HG03039 (cell line): ENCODE measurements at regions not wholly inside any gene's neighbourhood (a gene's known extent, or its start where the extent isn't known, plus 50 kb on each side); places are given as distances from the start of the nearest gene placed in this dataset.

ENCODE experiments used
- ATAC-seq: cut with Tn5 transposase; IDR thresholded peaks from one replicate; pipeline ENCODE4 v1.9.1; 2021; ENCODE audit warnings: mild to moderate bottlenecking, moderate library complexity; ENCODE audit not compliant: unreplicated experiment

DNA sequence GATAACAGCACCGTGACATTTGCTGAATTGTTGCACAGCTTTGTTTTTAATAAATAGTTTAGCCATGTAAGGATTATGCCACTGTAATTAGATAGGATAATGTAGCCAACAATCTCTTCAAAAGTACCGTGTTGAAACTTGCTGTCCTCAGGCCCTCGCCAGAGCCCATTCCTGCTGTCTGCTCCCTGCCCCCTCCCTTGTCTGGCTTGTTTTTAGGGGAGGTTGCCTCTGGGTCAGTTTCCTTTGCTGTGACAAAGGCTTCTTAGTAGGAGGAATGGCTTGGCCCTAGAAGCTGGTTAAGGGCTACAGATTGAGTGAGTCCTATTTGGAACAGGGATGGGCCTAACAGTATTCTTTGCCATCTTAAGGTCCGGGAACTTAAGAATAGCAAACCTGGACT lies 107.9 kb downstream of the LMO4 start:
- ATAC-seq, result no peak

DNA sequence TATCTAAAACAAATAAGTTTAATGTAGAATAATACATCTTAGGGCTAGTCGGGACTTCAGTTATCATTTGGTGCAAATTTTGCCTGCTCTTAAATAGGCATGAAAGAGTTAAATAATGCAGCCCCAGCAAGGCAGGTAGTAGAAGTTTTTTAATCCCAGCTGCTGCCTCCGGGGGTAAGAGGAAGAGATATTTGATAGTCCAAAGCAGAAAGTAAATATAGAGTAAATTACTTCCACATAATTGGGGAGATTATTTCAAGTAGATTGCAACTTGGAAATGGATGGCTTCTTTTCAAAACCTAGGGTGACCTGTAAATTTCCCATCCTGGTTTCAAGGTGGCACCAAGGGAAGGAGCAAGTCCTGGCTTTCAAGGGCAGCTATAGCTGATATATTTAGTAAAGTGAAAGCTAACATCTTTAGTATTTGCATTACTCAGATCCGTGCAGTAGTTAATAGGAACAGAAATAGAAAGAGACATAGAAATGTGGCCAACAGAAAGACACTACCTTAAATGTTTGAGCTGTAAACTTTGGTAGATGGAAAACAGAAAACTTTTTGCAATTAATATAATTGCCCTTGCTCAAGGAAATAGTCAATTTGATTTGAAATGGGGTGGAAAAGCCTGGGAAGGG lies 109.1 kb downstream of the LMO4 start:
- no peak for ATAC-seq

DNA sequence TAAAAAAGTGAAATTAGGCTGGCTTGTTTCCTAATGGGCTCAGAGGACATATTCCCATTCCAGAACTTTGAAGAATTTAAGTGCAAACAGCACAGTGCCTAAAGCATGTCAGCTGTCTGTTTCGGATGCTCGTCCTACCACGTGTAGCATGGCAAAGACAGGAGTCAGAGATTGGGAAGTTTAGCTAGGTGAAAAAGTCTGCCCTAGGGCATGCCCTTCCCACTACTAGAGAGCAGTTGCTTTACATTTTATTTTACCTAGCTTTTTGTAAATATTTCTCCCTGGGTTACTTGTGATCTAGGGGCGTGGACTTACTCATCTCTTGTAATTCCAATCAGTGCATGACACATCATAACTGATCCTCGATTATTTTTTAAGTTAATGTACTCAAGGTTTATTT lies 111.1 kb downstream of the LMO4 start:
- ATAC-seq, result no peak

DNA sequence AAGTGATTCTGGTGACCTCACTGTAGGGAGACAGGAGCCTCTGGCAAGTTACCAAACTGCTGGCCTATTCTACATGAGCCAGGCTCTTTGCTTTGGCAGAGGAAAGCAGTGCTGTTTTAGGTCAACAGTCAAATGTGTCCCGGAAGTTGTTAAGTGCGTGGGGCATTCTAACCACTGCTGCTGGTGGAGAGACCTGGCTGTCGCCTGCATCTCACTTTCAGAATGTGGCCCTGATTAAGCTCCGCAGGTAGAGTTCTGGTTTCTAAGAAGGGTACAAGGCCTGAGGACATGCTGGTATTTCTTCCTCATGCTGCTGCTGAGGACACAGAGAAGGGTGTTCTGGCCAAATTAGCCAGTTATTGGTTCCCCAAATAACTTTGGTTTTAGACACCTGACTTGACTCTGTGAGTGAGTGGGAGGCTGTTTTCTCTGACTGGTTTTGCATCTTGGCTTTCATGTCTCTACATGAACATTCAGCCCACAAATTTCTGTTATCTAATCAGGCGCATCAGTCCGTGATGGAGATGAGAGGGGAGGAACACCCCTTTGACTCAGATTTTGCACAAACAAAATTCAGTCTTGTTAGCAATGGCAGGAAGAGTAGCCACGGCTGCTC lies 120.8 kb downstream of the LMO4 start:
- peak; percentile 86 for ATAC-seq

DNA sequence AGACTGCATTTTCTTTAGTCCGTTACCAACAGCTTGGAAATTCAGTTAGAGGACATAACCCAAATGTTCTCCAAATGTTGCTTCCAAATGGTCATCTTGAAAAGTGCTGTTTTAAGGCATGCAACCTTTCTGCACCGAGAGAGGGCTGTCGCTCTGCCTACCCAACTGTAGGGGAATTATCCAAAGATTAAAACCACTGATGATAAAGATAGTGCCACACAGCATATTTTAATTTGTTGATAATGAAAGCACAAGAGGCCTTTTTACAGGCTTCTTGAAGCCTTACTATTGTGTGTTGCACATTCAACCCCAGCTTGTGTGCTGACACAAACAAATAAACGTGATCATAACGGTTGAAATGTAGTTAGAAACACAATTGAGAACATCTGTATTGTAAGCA lies 121.5 kb downstream of the LMO4 start:
- no peak for ATAC-seq

DNA sequence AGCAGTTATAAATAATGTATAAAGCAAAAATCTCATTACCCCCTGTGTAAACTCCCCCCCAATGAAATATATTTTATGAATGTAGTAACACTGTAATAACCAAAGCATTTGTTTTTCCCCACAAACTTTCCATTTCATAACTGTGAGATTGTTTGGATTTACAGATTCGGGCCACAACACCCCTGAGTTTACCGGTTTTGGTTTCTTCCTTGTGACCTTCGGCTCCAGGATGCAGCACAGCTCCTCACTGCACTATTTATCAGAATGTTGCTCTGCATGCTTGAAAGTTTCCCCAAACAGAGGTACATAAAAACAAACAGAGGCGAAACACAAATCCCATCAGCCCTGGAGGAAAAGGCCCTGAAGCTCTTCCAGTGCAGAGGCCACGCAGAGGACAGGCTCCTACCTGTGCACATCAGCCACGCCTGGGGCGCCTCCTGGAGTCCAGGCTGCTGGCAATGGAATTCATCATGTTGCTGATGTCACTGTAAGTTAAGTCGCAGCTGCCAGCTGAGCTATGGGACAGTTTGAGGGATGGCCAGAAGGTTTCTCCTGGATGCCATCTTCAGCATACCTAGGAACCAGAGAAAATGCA lies 122.0 kb downstream of the LMO4 start:
- ATAC-seq, result no peak

DNA sequence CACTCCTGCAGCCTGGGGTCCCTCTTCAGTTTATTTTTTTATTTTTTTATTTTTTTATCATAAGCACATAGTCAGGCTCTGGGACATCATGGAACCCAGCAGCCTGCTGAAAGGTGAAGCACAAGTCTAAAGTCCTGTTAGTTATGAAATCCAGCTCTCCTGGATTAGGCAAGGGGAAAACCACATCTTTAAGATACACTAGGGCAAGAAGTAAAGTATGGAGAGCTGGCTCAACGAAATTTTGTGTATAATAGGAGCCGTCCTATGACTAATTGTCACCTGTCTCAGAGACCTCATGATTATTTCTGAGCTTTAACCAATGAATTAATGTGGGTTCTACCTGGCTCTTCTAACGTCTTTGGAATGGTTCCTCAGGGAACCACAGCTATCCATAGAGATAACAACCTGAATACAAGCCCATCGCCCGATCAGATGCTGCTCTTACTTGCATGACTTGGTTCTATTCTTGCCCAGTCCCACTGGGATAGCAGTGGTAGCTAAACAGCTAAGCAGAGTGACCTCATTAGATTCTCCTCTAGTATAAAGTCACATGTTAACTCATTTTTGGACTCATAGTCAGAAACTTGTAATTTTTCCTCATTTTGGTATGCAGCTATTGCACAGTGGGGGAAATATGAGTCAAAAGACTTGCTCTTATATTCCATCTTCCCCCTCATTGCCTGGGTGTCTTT lies 122.7 kb downstream of the LMO4 start:
- ATAC-seq, result no peak

DNA sequence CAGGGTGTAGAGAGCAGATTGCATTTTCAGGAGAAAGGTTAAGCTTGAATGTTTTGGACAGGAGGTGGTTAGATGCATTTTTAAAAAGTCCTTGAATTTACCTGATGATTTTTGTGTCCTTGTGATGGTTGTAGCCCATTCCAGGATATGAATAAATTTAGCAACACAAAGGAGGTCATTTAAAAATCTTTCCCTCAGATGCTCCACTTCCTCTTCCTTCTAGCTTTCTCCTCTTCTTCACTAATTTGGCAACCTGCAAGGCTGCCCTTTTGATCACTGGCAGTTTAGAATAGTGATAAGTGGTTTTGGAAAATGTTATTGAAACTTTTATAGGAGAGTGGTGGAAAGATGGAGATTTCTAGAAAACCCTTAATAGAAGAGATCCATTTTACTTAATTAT lies 124.0 kb downstream of the LMO4 start:
- no peak for ATAC-seq

DNA sequence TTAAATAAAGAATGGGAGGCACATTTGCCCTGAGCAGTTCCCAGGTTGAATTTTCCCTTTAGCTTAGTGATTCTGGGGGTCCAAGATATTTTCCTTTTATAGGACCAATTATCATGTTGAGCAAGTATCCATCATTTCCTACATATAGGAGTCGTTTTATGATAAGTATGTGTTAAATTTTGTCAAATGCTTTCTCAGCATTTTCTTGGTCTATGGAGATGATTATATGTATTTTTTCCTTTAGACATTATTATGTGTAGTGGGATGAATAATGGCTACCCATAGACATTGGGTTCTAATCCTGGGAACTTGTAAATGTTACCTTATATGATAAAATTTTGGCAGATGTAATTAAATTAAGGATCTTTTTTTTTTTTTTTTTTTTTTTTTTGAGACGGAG lies 128.7 kb downstream of the LMO4 start:
- no peak for ATAC-seq

DNA sequence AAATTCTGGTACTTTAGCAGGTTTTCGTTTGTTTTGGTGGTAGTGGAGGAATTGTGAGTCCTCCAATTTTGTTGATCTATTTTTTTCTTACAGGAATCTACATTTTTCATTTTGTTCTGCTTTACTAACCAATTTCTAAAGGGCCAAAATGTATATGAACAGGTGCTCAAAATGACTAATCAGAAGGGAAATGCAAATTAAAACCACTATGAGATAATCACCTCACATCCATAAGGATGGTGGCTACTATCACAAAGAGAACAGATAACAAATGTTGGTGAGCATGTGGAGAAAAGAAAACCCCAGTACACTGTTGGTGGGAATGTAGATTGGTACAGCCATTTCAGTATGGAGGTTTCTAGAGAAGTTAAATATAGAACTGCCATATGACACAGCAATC lies 134.2 kb downstream of the LMO4 start:
- ATAC-seq, result no peak

DNA sequence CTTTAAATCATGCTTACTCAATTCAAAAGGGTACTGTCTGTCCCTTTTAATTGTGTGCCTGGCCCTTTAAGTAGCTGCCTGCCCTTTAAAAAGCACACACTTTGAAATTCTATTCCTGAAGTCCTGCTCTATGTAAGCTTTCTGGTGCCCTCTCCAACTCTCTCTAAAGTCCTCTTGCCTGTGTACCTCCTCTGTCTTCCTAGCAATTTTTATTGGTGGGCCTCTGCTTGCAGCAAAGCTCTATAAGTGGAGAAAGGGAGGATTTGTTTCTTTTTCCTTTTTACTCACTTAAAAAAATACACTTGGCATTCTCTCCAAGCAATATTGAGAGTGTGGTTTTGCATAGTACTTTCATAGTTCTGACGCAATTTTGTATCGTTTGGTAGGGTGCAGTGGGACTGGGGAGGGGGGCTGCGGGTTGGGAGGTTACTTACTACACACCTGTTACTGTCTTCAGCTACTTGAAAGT lies 135.4 kb downstream of the LMO4 start:
- peak; percentile 76 for ATAC-seq

DNA sequence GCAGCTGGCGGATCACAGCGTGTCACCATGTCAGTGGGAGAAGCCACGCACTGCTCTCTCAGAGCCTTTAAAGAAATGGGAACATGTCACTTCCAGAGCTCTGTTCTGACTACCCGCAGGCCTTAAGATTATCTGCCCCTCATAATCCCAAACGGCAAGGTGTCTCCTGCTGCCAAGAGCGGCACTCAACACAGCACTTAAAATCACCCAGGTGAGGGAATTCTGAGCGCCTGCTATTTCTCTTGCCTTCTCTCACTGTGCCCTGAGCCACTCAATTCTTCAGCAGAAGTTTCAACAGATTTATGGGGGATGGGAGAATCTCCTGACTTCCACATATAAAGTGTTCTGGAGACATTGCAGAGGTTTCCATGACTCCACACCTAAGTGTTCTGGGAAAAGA lies 137.9 kb downstream of the LMO4 start:
- no peak for ATAC-seq

DNA sequence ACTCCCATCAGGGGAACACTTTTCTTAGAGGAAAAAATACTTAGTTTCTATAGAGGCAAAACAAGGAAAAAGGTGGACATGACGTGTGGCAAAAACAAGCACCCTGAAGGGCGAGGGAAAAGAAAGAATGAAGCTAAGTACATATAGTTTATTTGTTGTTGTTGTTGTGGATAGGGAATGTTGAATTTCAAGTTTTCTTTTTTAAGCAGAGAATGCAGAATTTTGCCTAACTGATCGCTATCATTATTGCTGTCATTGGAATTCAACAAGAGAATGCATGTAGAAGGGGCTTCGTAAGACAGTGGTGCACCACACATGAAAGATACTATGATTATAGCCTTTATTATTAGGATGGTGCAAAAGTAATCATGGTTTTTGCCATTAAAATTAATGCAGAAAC lies 144.0 kb downstream of the LMO4 start:
- no peak for ATAC-seq

DNA sequence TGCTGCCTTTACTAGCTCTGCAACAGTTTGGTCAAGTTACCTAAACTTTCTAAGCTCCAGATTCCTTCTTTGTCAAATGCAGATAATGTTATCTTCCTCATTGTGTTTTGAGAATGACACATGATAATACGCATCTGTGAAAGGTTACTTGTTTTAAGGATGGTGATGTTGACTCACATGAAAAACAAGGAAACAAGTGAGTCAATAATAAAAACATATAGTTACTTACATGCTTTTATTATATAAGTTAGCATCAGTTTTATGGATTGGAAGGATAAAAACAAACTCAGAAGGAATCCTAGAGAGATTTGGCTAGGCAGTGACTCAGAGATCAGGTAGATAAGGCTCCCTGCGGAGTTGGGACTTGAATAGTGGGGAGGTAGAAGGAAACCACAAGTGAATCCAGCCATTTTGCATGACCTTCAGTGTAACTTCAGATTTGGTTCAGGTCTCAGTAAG lies 144.6 kb downstream of the LMO4 start:
- ATAC-seq, result no peak

DNA sequence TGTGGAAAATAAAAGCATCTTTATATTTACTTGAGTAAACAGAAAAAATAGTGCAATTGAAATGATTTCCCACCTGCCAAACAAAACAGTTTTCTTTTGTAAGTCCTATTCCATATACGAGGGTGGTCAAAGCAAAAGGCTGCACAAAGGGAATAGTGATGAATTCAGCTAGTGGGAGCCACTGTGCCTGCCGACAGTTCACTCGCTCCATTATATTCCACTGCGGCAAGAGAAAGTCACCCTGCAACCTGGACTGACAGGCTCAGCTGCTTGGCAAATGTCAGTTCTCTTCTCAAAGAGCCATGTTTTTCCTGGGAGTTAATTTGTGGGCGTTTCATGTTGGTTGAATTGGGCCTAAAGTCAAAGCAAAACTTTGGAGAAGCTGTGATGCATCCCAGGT lies 145.4 kb downstream of the LMO4 start:
- ATAC-seq, result no peak

DNA sequence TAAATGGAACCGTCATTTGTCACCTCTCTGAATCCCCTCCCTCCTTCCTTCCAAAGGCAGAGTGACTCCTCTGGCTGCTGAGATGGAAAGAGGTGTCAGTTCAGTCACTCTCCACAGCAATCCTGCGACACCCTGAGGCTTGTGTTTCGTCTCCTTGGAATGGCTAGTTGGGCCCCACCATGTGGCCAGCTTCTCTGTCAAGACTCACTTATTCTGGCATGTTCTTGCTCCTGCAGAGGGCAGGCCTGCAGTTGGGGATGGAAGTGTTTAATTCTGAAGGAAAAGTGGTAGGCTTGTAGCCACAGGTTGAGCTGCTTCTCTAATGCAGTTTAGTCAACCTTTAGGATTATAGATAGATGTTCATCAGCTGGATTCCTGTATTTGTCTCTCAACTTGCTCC lies 149.6 kb downstream of the LMO4 start:
- no peak for ATAC-seq

DNA sequence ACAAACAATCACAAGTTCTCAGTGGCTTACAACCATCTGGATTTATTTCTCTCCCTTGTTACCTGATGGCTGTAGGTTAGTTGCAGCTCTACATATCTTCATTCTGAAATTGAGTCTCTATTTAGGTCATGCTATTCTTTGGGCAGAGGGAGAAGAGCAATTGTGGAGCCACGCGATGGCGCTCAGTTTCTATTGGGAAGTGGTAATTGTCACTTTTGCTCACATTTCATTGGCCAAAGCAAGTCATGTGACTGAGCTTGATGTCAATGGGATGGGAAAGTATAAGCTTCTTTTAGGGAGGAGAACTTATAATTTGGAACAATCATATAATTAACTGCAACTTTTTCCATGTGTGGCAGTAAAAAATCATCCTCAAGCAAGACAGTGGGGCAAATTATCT lies 166.5 kb downstream of the LMO4 start:
- no peak for ATAC-seq

DNA sequence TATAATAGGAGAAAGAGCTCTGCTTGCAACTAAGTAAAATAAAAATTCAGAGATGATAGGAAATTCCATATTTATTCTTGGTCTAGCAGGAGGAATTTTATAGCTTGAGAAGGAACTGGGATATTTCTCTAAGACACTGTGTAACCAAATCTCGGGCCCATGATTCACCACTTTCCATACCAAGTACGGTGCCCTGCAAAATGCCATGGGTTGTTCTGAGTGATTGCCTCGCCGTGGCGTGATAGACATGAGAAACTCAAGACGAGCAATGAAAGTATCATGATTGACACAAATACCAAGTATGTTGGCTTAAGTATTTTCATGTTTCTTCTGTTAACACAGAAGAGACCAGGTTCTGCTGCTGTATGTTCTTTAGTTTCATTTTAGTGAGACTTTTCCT lies 167.2 kb downstream of the LMO4 start:
- no peak for ATAC-seq

DNA sequence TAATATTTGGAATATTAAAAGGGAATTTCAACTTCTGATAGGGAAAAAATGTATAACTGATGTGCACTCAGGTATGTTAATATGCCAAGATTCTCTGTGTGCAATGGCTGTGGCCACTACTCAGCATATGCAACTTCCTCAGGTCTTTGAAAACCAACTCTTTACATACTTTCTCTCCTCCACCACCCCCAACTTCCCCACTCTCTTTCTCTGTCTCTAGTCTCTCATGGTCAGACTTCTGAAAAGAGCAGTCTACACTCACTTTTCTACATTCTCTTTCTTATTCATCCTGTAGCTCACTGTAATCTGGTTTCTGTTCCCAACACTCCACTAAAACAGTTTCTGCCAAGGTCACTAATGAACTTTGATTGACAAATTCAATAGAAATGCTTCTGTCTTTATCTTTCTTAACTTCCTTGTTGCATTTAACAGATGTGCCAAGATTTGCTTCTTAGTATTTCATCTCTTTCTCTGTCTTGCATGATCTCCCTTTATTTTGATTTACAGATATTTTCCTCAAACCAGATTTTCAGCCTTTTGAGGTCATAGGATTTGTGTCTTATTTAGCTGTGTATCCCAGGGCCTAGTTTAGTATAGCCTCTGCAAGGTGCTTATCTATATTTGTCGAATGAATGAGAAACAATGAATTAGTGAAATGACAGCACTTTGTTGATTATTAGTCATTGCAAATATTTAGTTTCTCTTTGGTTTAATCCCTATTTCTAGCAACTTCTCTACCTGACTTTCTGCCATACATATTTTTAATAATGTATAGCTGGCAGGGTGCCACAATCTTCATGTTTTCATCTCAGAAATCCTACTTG lies 168.9 kb downstream of the LMO4 start:
- peak; percentile 74 for ATAC-seq

DNA sequence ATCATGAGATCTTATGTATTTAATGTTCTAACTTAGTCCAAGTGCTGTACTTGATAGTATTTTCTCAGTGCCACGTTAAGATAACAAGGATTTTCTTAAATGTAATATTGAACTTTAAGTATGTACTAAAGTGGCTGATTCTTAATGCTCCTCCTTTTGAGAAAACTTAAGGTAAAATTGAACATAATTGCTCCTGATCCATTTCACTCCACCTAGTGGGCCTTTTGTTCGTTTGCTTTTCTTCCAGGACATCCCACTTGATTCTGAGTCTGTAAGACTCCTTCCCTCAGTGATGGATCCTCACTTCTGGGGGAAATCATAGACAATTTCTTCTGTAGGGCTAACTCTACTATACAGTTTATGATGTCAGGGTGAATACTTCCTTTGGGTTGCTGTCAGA lies 173.1 kb downstream of the LMO4 start:
- ATAC-seq, result no peak

DNA sequence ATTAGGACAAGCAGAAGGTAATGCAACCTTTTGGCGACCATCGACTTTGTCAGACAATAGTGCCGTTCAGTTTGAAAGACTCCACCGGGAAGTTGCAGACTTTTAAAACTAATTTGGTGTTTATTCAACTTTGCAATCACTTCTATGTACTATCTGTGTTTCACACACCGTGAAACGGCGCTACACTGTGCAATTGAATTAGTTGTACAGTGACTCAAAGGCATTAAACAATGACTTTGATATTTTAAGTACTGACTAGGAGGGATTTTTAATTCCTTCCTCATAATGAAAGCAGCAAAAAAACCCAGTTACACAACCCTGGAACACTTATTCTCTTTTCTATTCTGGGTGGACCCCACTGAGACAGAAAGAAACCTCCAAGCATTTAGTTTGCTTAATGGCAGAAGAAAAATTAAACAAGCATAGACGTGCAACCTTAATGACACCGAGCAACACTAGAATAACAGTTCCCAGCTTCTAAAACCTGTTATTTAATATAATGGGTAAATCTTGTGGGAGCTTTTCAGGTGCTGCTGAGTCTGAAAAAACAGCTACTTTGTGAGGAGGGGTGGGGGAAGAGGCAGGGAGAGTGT lies 176.8 kb downstream of the LMO4 start:
- ATAC-seq, result no peak
